ENCODE measurements at regions not wholly inside any gene's neighbourhood (a gene's known extent, or its start where the extent isn't known, plus 50 kb on each side); places are given as distances from the start of the nearest gene placed in this dataset.

DNA sequence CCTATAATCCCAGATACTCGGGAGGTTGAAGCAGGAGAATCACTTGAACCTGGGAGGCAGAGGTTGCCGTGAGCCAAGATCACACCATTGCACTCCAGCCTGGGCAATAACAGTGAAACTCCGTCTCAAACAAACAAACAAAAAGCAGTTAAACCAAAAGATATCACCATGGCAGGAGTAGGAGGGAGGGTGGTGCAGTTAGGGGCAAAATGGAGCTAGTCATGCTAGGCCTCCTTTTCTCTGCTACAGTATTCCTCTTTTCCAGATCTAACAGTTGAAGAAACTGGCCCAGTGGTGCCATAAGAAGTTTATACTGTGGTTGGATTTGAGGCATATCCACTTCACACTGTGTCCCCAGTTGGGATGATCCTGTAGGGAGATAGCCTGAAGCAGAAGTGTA lies 261.6 kb downstream of the SKIDA1 start:
- TF ChIP-seq, protein P1, sequence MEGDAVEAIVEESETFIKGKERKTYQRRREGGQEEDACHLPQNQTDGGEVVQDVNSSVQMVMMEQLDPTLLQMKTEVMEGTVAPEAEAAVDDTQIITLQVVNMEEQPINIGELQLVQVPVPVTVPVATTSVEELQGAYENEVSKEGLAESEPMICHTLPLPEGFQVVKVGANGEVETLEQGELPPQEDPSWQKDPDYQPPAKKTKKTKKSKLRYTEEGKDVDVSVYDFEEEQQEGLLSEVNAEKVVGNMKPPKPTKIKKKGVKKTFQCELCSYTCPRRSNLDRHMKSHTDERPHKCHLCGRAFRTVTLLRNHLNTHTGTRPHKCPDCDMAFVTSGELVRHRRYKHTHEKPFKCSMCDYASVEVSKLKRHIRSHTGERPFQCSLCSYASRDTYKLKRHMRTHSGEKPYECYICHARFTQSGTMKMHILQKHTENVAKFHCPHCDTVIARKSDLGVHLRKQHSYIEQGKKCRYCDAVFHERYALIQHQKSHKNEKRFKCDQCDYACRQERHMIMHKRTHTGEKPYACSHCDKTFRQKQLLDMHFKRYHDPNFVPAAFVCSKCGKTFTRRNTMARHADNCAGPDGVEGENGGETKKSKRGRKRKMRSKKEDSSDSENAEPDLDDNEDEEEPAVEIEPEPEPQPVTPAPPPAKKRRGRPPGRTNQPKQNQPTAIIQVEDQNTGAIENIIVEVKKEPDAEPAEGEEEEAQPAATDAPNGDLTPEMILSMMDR (IDR thresholded peaks at IDR 0.05) = no peak
- TF ChIP-seq POLR2A (IDR thresholded peaks at IDR 0.05) (no peak), POLR2AphosphoS5 (IDR thresholded peaks at IDR 0.05) (no peak)
